HG03280 (cell line): ENCODE measurements at regions not wholly inside any gene's neighbourhood (a gene's known extent, or its start where the extent isn't known, plus 50 kb on each side); places are given as distances from the start of the nearest gene placed in this dataset.

Experiments used
- ATAC-seq: cut with Tn5 transposase; IDR thresholded peaks from one replicate; pipeline ENCODE4 v1.9.1; 2021; ENCODE audit warnings: mild to moderate bottlenecking, moderate library complexity; ENCODE audit not compliant: unreplicated experiment

DNA sequence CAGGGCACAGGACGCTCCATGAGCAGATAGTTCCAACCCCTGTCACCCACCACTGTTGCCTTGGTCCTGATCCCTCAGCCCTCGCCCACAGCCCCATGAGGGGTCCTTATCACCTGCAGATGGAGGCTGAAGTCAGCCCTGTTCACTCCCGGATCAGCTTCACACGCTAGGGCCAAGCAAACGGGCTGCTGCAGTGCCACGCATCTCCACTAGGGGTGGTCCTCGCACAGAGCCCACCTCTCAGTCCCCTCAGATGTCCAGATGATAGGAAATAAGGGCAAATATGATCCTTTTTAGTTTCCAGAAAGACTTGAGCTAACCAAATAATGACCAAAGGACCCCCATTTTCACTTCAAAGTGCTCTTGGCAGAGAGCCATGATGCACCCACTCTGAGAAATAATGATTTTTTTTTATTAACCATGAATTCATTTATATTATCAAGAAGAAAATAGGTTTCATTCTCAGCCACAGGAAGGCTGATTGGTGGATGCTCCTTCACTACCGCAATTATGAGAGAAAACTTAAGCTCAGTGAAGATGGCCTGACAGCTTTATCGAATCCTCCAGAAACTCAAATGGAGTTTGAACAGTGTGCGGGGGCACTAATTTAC is 71.9 kb upstream of the KLHL29 start:
- peak; percentile 72 for ATAC-seq

DNA sequence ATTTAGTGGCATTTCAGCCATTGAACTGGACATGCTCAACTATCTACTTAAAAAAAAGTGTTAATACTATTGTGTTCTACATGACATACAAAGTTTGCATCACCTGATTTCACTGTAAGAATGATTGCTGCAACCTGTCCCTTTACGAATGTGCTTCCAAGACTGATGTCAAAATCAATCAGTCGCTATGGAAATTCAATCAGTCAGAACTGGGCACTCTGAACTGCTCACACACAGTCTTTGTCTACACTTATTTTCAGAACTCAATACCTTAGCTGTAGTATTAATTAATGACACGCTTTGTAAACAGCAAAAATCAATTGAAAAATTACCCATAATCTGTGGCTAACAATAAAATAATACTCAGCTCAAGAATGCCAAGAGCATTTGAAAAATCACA is 70.3 kb upstream of the KLHL29 start:
- ATAC-seq, result no peak

DNA sequence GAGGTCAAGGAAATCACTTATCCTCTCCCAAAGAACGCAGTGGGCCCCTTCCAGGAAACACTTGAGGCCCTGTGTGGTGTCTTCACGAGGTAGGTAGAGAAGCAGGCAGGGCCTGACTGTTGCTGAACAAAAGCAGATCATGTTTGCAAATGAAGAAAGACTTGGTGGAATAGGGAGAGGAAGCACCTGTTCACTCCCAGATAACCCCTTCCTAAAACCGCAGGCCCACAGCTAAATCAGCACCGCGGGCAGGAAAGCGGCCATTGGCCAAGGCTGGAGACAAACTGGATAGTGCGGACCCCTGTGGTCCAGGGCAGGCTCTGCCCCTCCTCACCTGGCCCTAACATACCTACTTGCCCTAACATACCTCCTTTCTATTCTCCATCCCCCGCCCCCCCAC is 64.9 kb upstream of the KLHL29 start:
- ATAC-seq, result no peak

DNA sequence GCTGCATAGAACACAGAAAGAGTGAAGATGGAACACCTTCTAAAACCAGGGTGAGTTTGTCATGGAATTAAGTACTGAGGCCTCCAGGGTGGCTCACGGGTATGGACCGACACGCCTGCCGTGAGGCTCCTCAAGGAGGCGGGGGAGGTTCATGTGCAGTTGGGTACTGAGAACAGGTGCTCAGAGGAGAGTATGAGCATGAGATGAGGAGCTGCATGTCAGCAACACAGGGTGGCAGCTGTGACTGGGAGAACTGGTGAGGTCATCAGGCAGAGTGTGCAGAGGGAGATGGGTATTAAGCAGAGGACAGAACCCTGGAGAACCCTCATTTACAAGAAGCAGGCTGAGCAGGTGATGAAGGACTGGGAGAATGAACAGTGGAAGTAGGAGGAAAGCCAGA is 63.2 kb upstream of the KLHL29 start:
- no peak for ATAC-seq

DNA sequence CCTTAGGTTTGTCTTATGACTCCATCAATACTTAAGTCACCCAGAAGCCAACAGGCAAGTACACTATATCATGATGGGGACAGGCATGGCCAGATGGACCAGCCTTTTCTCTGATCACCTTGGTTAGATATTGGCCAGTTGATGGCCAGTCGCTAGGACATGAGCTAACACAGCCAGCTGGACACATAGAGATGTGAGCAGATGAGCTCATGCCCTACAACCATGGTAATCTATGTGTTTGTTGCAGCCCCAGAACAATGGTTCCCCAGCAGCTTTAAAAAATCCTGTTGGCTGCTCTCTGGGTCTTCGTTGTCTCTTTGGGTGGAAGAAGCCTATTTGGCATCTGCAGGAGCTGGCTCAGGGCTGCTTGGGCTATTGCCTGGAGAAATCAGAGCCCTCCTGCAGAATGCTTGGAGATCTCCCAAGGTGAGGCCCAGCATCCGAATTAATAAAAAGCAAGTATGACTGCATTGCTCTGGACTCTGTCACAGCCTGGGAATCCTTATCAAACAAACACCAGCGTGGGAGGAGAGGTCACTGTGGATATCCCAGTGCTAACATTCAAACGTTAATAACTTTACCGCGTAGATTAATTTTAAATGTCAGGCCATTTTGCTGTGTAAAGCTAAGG is 62.3 kb upstream of the KLHL29 start:
- no peak for ATAC-seq

DNA sequence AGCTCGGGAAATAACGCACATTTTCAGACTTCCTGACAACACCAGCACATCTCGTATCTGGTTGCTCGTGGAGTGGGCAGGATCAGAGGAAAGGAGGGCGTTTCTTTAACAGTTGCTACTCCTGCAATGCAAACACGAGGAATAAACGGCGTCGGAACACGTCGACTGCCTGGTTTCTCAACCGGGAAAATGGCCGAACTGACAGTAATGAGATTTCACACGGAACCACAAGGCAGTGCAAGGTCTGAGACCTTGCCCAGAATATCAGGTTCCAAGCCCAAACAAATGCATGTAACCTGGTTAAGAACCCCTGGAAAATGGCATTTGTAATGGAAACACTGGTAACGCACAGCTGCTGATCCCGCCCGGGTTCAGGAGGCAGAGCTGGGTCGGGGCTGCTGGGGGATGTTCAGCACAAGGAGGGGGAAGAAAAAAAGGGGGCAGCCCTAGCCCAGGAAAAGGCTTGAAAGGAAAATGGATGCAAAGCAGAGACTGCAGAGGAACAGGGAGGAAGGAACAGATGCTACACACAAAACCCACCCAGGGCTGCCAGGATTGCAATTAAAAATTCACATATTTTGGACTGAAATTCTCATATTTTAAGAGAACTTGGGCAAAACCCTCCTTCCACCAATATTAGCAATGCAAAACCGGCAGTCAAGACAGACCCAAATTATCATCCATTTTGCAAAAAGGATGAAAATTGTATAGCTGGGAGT is 61.6 kb upstream of the KLHL29 start:
- ATAC-seq, result no peak

DNA sequence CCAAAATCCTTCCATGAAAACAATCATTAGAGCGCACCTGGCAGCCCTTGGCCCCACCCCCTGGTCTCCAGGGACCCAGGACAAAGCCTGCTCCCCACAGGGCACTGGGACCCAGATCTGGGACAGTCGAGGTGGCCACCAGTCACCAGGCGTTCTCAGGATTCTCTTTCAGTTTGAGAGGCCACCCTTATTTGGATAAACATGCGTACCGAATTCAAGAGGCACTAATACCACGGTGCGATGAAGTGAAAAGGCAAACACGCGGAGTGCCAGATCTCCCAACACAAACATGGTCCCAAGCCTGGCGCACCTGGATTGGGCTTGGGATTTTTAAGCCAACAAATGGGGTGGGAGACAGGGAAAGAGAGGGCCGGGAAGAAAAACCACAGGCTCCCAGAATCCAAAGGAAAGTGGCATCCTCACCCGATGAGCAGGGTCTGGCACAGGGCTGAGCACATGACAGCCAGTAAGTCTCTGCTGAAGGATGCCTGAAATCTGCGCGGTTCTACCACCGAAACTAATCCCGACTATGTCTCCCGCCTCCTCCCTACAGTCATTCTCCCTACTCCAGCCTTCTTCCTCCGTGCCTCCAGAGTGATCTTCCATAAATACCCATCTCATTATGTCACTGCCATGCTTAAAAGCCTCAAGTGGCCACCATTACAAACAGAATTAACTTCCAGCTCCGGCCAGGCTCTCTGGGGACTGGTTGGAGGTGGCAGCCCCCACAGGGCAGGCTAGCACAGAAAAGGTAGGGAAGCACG is 60.9 kb upstream of the KLHL29 start:
- ATAC-seq, result no peak

DNA sequence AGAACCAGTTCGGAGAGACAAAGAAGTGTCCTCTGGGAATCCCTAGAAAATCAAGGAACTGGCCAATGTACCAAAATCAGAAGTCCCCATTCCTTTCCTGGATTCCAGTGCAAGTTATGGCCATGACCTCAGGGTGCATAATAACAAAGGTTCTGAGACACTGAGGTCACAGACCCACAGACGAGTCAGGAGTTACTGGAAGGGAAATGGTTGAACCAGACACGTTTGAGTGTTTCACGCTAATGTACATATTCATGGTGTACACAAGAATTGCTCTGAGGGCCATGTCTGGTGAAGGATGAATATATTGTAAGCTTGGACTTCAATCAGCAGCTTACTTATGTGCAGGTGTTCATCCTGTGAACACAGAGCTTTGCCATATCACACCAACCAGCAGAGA is 58.6 kb upstream of the KLHL29 start:
- no peak for ATAC-seq

DNA sequence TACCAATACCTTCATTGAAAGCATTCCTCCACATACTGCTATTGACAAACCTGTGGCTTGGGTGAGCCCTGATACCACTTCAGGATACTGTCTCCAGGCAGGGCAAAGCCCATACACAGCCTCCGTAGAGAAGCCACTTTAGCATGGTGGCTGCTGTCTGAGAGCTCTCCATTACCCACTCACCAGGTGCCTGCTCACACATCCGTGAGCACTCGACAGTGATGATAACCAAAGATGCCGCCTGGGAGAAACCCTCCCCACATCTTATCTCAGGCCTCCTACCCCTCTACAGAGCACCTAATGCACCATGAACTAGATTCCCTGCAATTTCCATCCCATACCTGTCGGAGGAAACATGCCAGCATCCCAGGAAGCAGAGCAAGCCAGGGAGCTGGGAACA is 57.6 kb upstream of the KLHL29 start:
- ATAC-seq, result no peak

DNA sequence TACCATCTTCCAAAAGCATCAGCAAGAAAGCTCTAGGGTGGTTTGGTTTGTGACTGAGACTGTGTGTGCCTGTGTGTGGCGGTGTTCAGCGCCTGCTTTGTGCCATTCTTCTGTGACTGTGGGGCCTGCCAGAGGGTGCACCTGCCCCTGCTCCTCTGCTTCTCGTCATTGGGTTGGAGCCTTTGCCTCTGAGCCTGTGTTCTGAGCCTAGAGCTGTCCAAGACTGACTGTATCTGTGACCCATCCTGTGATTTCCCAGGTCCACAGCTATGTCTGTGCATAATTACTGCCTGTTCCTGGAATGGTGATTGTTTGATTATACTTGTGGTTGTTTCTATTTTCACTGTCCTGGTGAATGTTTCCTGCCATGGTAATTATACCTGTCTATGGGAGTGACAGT is 57.1 kb upstream of the KLHL29 start:
- no peak for ATAC-seq

DNA sequence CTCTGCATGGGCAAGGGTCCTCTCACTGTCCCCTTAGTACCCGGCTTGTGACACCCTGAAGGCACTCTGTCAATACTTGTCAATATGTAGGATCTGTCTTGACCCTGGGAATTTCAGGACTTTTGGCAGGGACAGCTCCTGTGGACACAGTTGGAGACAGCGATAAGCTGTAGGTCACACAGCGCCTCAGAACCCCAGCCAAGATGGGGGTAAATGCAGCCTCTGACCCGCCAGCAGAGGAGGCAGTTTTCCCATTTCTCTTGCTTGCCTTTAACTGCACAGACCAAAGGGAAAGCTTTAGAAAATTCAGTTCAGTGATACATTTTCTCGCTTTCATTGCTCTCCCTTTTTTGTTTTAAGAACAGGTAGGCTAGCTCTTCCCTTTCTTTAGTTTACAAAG is 54.8 kb upstream of the KLHL29 start:
- ATAC-seq, result no peak
